Panc1 (cell line): ENCODE measurements at regions not wholly inside any gene's neighbourhood (a gene's known extent, or its start where the extent isn't known, plus 50 kb on each side); places are given as distances from the start of the nearest gene placed in this dataset.

Experiments
- CTCF ChIP-seq: fragments of 450-650 bp; IDR thresholded peaks from 2 replicates; pipeline ENCODE4 v1.5.1; 2017; ENCODE audit warnings: mild to moderate bottlenecking
- POLR2AphosphoS5 ChIP-seq: IDR thresholded peaks from 2 replicates; pipeline ENCODE4 v1.6.1; 2012; ENCODE audit warnings: mild to moderate bottlenecking, low read depth, low read length, moderate library complexity
- REST ChIP-seq, 2 experiments: IDR thresholded peaks; 2 replicates each; pipeline ENCODE4 v1.6.1; 2011 to 2012; ENCODE audit warnings: low read depth in 2 of 2, control low read depth in 1 of 2, low read length in 1 of 2, mild to moderate bottlenecking in 1 of 2, moderate library complexity in 1 of 2; ENCODE audit not compliant: insufficient read depth in 1 of 2
- SIN3A ChIP-seq: IDR thresholded peaks from 2 replicates; pipeline ENCODE4 v1.6.1; 2012; ENCODE audit warnings: low read depth, mild to moderate bottlenecking, low read length, moderate library complexity, borderline replicate concordance; ENCODE audit not compliant: insufficient read depth
- TCF7L2 ChIP-seq: IDR thresholded peaks from 2 replicates; pipeline ENCODE4 v1.6.1; 2011; ENCODE audit warnings: mild to moderate bottlenecking, low read depth, low read length, inconsistent platforms

- TF ChIP-seq CTCF (no peak), TCF7L2 (no peak), SIN3A (no peak), POLR2AphosphoS5 (no peak), REST (IDR thresholded peaks at IDR 0.05; ENCODE audit: insufficient read depth in 1 of 2, low read depth in 2 of 2, low read length in 1 of 2) (no peak)
Observed at GRCh38 chr16:10317425-10318001, 68.3 kb upstream of the ATF7IP2 start.
